ENCODE measurements at regions not wholly inside any gene's neighbourhood (a gene's known extent, or its start where the extent isn't known, plus 50 kb on each side); places are given as distances from the start of the nearest gene placed in this dataset.
A peak's percentile ranks its signal among the peaks of the same experiment; 100 is the strongest.

GRCh38 chr14:51454351-51454750 lies 197.4 kb upstream of the FRMD6 start:
- no peak for DNase-seq (ENCODE audit: low read depth)
- H3K4me3 ChIP-seq (ENCODE audit: control insufficient read depth, low read depth, low read length), result no peak overlapping the region
- no peak for TF ChIP-seq CTCF (conservative IDR thresholded peaks at IDR 0.05; ENCODE audit: control insufficient read depth, insufficient read depth, low read depth, low read length)

GRCh38 chr14:51455041-51455835 lies 196.5 kb upstream of the FRMD6 start:
- DNase-seq (ENCODE audit: low read depth), result no peak
- H3K4me3 ChIP-seq (ENCODE audit: control insufficient read depth, low read depth, low read length), result no peak overlapping the region
- no peak for TF ChIP-seq CTCF (conservative IDR thresholded peaks at IDR 0.05; ENCODE audit: control insufficient read depth, insufficient read depth, low read depth, low read length)

GRCh38 chr14:51457843-51458562 lies 193.7 kb upstream of the FRMD6 start:
- no peak for TF ChIP-seq CTCF (conservative IDR thresholded peaks at IDR 0.05; ENCODE audit: control insufficient read depth, insufficient read depth, low read depth, low read length)
- no peak overlapping the region for H3K4me3 ChIP-seq (ENCODE audit: control insufficient read depth, low read depth, low read length)
- DNase-seq (ENCODE audit: low read depth), result no peak

GRCh38 chr14:51458563-51458955 lies 193.2 kb upstream of the FRMD6 start:
- no peak for TF ChIP-seq CTCF (conservative IDR thresholded peaks at IDR 0.05; ENCODE audit: control insufficient read depth, insufficient read depth, low read depth, low read length)
- peak; percentile 98 for DNase-seq (ENCODE audit: low read depth)
- H3K4me3 ChIP-seq (ENCODE audit: control insufficient read depth, low read depth, low read length), result no peak overlapping the region

- TF ChIP-seq CTCF (conservative IDR thresholded peaks at IDR 0.05; ENCODE audit: control insufficient read depth, insufficient read depth, low read depth, low read length), result no peak
- no peak for DNase-seq (ENCODE audit: low read depth)
- no peak overlapping the region for H3K4me3 ChIP-seq (ENCODE audit: control insufficient read depth, low read depth, low read length)
Observed at GRCh38 chr14:51460011-51460410, 191.7 kb upstream of the FRMD6 start.

- no peak for TF ChIP-seq CTCF (conservative IDR thresholded peaks at IDR 0.05; ENCODE audit: control insufficient read depth, insufficient read depth, low read depth, low read length)
- H3K4me3 ChIP-seq (ENCODE audit: control insufficient read depth, low read depth, low read length), result no peak overlapping the region
- no peak for DNase-seq (ENCODE audit: low read depth)
Observed at GRCh38 chr14:51462182-51462581, 189.5 kb upstream of the FRMD6 start.
